T-helper 1 cell treated with Interleukin-12 subunit alpha and Interleukin-12 subunit beta and Interleukin-4 antibody, amounts not matched to agents 30 ng/mL and 1 ng/mL, for 36 hours (primary cell): ENCODE measurements at regions not wholly inside any gene's neighbourhood (a gene's known extent, or its start where the extent isn't known, plus 50 kb on each side); places are given as distances from the start of the nearest gene placed in this dataset.
"Not testable (repeated sequence)": the region's sequence is repeated elsewhere in the genome, so short reads cannot be mapped to it uniquely, and the experiment has no call there.

Experiments used
- intact Hi-C: fragments of 100-400 bp; cut with micrococcal nuclease; formaldehyde crosslinking; loops from one replicate; pipeline ENCODE4 v1.15.1; 2024

DNA sequence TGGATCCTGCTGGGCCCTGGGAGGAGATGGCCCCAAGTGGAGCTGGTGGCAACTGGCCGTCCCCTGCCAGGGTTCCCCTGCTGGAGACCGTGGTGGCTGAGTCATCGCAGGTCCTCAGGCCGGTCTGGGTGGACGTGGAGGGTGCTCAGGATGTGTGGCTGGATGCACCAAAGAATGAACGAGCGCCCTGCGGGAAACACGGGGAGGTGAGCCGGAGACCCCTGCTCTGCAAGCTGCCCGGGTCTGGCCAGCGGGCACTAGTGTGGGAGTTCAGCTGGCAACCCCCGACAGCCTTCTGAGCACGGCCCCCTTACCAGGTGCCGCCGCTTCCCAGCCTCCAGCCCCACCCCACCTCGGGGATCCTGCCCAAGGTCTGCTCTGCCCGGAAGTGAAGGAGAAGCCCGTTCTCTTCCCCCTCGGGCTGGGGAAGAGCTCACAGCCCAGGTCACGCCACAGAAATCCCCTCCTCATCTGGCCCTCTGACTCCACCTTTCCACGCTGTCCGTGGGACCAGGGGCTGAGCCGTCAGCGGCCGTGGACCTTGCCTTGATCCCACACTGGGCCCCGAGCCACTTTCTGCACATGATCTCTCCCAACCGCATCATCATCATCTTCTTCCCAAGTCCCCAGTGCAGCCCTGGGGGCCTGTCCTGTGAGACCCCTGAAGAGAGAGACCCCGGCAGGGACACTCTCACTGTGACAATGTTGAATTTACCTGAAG, 165.5 kb downstream of the KIF26A start:
- intact Hi-C loops, result no loop called here

DNA sequence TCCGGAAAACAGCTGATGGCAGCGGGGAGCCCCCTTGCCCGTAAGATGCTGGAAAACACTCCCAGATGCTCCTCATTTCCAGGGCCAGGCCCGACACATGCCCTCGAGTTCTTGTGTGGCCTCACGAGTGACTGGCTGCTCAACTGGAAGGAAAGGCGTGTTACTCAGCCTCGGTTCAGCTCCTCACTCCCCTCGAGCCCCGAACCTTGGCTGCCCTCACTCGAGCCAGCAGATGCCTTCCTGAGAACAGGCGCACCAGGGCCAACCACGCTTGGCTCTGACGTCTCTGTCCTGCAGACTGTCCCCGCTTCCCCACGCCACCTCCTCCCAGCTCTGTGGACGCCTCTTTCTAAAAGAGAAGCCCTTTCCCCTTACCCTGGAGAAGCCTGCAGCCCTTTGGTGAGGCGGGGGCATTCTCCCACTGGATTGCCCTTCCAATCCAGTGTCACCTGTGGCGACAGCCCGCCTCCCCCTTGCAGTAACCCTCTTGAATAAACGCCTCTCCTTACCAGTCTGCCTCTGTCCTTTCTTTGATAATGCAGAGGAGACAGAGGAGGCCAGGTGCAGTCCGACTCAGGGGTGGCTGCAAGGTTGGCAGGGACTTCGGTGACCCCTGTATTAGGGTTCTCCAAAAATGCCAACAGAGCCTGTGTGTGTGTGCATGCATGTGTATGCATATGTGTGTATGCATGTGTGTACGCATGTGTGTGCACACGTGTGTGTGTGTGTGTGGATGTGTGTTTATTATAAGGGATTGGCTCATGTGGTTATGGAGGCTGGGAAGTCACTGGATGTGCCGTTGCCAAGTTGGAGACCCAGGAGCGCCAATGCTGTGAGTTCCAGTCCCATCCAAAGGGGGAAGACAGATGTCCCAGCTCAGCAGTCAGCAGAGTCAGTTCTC, 166.3 kb downstream of the KIF26A start:
- intact Hi-C loops, result no loop called here

DNA sequence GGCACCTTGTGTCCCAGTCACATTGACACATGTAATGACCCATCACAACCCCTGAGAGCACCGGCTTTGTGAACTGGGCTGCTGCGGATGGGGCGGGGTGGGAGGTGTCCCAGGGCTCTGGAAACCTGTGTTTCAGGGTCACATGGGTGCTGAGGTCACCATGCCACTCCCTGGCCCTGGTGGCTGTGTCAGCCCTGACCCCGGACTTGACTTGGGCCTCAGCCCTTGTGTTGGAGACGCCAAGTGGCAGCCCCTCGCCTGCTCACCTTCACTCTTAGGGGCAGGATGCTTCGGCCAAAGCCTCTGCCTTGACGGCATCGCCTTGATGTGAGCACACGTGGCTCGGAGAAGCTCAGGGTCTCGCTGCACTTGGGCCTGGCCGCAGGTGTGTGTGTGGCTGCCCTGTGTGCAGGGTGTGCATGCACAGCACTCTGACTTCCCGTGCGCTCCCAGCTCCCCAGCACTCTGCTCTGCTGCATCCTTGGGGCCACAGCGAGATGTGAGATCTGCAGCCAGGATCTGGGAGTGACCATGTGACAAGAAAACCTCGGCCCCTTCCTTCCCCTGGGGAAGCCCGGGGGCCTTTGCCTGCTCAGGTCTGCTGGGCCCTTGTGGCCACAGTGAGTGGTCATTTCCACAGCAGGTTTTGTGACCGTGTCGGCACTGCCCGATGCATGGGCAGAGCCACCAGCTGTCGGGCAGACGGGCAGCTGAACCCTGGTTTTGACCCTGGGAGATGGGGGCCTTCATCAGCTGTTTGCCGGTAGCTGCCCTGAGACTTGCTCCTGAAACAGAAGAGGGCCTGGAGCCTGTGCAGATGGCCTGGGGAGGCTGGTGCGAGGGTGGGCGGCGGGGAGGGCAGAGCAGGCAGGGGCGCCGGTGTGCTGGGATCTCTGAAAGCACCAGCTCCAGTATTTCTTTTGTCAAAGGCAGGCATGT, 167.4 kb downstream of the KIF26A start:
- intact Hi-C loops, result no loop called here

DNA sequence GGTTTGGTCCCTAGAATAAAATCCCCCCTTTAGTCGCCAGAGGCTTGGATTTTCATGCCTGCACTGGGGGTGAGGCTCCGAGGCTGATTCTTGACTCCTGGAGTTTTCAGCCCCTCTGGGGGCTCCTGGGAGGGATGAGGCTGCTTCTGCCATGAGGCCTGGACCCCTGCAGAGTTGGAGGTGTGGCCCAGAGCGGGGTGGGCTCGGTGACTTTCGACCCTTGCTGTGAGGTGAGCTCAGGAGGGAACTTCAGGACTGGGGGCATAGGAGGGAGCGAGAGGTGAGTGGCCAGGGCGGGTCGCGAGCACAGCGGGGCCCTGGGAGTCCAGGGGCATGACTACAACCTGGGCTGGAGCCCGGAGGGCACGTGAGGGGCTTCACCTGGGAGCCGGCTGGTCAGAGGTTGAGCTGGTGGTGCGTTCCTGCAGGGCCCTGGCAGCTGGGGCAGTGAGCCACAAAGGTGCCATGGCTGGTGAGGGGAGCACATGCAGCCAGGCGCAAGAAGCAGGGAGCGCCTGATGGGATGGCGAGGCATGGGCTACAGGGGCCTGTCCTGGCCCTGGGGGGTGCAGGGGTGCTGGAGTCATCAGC, 168.2 kb downstream of the KIF26A start:
- intact Hi-C loops, result no loop called here

DNA sequence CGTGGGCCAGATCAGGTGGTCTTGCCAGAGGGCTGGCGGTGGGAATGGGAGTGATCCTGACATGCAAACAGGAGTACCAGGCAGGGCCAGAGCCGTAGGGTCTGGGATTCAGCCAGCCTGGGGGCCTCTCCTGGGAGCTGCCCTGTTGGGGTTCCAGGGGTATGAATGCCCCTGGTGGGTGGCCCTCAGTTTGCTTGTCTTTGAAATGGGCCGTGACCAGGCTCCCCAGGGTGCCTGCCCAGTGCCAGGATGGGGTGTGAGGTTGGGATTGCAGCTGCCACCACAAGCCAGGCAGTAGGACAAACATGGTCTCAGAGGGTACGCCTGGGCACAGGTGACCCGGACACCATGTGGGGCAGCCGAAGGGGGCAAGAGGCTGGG, 168.8 kb downstream of the KIF26A start:
- intact Hi-C loops, result no loop called here

DNA sequence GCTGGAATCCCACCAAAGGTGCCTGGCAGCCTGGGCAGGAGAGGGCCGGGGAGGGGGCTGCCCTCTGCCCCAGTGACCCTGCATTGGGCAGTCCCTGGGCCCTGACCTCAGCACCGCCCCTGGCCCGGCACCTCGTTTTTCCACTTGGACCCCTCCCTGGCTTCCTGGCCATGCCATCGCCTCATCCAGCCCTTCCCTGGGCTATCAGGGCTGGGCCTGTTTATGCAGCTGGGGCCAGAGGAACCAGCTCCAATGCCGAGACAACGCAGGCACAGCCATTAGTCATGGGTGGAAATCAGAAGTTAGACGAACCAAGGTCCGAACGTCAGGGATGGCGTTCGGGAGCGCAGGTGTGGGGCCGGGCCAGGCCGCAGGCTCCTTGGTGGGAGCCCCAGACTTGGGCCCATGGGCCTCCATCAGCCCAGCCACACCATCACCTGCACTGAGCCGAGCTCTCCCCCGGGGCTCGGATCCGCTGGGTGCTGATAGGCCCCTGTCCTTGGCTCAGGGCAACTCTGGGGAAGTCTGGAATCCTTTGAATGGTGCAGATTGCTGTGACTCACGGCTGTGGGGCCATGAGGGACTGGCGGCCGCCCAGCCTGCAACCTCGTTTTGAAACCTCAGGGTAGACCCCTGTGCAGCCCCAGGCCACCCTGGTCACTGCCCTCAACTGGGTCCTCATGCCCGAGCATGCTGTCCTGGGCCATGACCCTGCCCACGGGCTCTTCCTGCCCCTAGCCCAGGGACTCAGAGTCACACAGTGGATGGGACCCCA, 169.4 kb downstream of the KIF26A start:
- intact Hi-C loops, result no loop called here

DNA sequence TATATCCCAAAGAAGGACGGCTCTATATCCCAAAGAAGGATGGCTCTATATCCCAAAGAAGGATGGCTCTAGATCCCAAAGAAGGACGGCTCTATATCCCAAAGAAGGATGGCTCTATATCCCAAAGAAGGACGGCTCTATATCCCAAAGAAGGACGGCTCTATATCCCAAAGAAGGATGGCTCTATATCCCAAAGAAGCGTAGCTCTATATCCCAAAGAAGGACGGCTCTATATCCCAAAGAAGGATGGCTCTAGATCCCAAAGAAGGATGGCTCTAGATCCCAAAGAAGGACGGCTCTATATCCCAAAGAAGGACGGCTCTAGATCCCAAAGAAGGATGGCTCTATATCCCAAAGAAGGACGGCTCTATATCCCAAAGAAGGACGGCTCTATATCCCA, 170.1 kb downstream of the KIF26A start:
- intact Hi-C loops, result not testable (repeated sequence)

DNA sequence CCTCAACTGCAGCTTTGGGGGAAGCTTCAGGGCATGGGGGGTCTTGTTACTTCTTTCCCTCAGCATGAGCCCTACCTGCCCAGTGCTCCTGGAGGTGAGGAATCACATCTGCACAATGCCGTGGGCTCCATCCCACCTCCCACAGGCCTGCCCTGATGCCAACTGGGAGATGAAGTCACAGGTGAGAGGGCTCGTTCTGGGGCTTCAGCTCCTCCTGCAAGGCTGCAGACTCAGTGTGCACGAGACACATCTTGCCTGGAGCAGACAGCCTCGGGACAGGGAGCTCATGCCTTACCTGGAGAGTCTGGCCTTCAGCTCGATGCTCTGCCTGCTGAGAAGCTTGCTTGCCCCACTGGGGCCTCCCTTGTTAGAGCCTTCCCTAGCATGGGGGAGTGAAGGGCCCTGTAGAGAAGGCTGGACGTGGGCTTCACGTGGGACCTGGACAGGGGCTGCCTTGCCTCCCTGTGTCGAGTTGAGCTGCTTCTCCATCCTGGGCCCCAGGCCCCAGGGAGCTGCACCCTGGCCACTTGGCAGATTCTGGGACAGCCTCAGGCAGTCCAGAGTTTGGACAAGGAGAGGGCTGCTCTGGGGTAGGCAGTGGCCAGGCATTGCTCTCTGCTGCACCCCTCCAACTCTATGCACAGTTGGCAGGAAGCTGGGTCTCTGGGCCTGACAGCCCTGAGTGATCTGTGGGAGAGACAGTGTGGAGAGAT, 171.4 kb downstream of the KIF26A start:
- intact Hi-C loops, result no loop called here

DNA sequence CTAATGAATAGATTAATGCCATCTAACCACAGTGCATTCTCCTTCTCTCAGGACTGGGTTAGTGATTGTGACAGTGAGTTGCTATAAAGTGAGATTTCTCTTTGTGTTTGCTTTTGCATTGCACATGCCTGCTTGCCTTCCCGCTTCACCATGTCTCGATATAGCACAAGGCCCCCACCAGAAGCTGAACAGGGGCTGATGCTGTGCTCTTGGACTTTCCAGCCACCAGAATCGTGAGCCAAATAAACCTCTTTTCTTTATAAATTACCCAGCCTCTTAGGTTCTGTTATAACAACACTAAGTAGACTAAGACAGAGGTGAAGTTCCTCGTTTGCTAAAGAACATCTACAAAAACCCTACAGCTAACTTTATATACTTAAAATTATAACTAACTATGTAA, 173.0 kb downstream of the KIF26A start:
- intact Hi-C loops, result no loop called here

DNA sequence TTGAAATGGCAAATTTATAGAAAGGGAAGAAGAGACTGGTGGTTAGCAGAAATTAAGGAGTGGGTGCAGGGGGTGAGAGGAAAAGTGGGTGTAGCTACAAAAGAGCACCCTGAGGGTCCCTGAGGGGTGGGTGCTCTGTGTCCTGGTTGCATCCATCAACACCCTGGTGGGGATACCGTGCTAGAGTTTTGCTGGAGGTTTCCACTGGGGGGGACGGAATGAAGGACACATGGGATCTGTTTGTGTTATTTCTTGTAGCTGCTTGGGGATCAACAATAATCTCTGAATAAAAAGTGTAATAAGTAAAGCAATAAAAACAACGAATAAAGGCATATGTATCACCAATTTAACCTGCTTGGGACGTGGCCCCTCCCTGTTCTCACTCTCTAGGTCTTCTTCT, 175.3 kb downstream of the KIF26A start:
- intact Hi-C loops, result no loop called here

DNA sequence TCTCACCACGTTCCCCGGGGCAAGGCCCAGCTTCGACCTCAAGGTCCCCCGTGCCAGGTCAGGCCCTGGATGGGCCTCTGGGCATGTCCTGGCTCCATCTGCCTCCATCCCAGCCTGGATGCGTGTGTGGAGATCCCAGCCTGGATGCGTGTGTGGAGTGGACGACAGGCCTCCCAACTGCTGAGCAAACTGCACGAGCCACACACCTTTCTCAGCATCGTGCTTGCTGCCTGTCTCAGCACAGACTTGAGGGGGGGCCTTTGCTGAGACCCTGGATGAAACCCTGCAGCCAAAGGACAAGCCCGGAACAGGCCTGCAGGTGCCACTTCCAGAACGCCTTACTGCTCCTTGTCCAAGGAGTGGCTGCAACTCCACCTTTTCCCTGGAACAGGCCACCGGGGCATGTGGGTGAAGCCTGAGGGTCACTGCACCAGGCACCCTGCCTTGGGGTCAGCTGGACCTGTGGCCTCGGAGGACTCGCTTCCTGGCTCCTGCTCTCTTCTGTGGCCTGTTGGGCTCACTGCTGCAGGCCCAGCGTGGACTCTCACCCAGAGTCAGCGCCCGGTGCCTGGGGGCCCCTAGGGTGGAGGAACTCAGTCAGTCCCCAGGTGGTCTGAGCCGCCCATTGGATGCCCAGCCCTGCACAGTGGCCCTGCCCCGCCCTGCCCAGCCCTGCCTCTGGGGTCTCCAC, 176.0 kb downstream of the KIF26A start:
- intact Hi-C loops, result no loop called here

DNA sequence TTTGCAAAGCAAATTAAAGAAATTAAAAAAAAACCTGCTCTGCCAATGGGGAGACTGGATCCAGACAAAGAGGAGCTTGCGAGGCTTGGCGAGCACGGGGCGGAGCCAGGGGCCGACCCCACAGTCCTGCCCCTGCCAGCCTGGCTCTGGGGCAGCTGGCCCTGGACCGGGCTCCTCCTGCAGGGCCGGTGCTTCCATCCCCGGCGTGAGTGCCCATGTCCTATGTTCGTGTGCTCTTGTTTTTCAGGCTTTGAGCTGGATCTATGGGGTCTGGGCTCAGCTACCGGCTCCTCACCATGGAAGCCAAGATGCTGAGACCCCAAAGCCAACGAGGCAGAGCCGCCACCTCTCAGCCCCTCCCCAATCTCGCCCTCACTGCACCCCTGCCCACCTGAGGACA, 176.8 kb downstream of the KIF26A start:
- intact Hi-C loops, result no loop called here

DNA sequence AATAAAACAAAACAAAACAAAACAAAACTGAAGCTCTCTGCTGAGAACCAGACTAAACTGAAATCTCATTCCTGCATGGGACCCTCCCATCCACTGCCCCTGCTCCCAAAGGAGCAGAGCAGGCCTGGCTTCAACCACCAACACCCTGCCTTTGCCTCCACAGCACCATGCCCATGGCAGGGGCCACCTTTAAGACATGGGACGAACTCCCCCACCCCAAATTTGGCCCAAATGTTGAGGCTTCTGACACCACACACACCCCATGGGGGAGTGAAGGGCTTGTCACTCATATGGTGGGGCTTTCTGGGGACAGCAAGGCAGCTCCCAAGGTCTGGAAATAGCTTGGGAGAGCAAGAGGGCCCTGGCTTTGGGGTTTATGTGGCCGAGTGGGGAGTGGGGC, 177.2 kb downstream of the KIF26A start:
- intact Hi-C loops, result no loop called here

DNA sequence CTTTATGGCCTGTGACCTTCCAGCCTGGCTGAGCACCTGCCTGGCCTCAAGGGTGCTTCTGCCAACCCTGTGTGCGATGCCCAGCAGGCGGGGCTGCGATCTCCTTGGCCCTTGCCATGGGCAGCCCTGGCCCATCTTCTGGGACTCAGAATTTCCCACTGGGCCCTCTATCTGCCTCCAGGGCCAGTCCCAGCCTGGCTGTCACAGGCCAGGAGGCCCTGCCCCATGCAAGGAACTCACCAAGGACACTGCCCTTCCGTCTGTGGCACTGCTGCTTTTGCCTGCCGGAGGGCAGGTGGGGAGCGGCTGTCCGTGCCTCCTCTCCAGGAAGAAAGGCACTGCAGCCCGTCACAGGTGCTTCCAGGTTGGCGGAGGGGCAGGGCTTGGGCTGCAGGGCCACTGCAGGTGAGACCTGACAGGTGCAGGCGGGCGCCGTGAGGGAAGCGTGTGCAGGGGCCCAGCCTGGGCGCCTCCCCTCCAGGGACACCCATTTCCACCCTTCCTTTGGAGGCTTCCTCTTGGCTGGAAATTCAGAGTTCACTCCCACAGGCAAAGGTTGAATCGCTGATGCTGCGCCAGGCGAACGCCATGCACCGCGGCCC, 177.8 kb downstream of the KIF26A start:
- intact Hi-C loops, result no loop called here

DNA sequence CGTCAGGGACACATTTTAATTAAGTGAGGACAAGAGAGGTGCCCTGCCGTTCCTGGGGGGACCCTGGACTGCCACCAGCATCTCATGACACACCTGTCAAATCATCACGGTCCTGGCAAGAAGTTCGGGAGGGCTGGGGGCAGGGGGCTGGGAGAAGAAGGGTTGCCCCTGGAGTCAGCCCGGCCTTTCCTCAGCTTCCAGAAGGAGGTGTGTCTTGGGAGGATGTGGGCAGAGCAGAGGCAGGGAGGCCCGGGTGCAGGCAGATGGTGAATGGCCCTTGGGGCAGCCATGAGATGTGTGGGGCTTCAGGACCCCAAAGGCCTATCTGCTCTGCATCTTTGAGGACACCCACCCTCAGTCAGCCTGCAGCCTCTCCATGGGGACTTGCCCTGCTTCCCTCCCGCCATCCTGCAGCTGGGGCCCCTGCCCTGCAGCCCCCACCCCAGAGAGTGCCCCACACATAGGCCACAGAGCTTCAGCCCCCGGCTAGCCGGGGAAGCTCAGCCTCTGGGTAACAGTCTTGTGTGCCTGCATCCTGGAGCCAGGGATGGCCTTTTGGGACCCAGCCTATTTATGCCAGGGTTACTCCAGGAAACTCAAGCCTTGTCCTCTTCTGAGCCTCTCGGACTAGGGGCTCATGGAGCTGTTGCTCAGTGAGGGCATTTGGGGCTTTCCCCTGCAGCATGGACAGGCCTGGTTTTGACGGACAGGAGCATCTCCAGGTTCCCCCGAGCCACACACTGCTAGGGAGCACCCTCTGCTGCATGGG, 178.5 kb downstream of the KIF26A start:
- intact Hi-C loops, result no loop called here

DNA sequence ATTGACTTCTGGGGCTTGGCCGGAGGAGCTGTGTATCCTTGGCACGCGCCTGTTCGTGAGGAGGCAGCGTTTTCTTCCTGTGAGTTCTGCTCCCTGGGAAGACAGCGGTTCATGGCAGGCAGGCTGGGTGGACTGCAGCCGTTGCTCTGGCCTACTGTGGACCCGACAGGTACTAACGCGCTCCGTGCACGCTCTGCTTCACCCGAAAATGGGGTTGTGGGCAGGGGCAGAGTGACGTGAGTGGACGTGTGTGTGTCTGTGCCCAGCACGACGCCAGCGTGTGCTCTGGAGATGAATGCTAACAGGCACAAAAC, 179.1 kb downstream of the KIF26A start:
- intact Hi-C loops, result no loop called here

DNA sequence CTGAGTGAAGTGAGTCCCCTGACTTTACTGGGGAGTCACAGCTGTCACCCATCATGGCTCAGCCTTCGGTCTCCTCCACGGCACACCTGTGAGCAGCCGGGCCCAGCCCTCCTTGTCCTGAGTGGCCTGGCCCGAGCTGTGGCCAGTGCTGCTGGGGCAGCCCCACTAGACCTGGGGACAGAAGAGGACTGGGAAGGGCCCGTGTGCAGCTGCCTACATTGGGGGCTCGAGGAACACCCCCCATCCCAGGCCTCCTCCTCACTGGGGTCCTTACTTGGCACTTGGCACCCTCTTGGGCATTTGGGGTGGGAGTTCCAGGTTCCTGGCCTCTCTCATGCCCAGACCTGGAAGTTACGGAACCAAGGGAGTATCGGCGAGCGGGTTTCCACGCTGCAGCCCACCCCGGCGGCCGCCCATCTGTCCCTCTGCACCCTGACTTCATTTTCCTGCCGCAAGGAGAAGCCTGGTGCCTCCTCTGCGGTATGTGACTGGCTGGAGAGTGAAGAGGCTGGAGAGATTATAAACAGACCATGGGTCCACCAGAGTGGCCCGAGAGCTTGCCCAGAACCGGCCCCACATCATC, 179.7 kb downstream of the KIF26A start:
- intact Hi-C loops, result no loop called here
